ENCODE measurements at regions not wholly inside any gene's neighbourhood (a gene's known extent, or its start where the extent isn't known, plus 50 kb on each side); places are given as distances from the start of the nearest gene placed in this dataset.

DNA sequence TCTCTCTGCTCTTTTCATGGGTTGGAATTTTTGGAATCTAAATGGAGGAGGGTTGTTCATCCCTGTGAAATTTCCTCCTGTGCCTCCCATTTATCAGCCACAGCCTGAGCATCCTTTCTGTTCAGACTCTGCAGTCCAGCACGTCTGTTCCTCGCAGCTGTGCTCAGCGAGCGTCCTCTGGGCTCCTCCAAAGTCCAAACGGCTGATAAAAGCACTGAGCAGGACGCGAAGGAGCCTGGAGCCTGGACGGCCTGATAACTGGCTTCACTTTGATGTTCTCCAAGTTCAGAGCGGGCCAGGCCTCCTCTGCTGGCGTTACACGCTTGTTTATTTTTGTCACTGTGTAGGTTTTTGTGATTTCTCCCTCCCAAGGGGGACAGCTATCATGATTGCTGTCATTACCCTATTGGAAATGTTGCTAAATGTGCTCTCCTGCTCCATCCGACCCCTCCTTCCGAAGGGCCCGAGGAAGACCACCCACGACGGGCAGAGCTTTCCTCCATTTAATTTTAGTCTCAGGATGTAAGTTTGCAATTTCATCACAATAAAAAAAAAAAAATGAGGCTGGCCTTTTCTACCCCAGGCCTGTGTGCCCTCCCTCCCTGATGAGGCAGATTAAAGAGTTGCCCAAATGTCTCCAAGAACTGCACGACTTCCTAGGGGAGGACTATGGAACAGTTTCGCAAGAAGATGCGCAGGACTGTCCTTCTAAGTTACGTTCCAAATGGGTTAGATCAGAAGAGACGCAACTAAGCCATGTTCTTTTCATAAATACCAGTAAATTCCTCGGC lies 290.5 kb upstream of the FOXF1 start:
- Mint-ChIP-seq H3K4me3 (no peak overlapping the region), H3K36me3 (no peaks in the 10 kb centered on the region), H3K27ac (no peak overlapping the region), H3K27me3 (ENCODE audit: low read depth) (peaks cover 54% of the 10 kb centered on the region), H3K9me3 (no peaks in the 10 kb centered on the region), H3K4me1 (peaks cover 38% of the 10 kb centered on the region)
- TF ChIP-seq, protein P1, sequence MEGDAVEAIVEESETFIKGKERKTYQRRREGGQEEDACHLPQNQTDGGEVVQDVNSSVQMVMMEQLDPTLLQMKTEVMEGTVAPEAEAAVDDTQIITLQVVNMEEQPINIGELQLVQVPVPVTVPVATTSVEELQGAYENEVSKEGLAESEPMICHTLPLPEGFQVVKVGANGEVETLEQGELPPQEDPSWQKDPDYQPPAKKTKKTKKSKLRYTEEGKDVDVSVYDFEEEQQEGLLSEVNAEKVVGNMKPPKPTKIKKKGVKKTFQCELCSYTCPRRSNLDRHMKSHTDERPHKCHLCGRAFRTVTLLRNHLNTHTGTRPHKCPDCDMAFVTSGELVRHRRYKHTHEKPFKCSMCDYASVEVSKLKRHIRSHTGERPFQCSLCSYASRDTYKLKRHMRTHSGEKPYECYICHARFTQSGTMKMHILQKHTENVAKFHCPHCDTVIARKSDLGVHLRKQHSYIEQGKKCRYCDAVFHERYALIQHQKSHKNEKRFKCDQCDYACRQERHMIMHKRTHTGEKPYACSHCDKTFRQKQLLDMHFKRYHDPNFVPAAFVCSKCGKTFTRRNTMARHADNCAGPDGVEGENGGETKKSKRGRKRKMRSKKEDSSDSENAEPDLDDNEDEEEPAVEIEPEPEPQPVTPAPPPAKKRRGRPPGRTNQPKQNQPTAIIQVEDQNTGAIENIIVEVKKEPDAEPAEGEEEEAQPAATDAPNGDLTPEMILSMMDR (IDR thresholded peaks at IDR 0.05; ENCODE audit: unreplicated experiment): no peak
- DNase-seq (ENCODE audit: low spot score in 2 of 2, unreplicated experiment in 2 of 2): peak in 1 of 2 experiments; percentile 35

GRCh38 chr16:86220561-86220960 lies 289.8 kb upstream of the FOXF1 start:
- H3K4me3 Mint-ChIP-seq: no peak overlapping the region
- peaks cover 53% of the 10 kb centered on the region for H3K27me3 Mint-ChIP-seq (ENCODE audit: low read depth)
- no peak for DNase-seq (ENCODE audit: low spot score in 2 of 2, unreplicated experiment in 2 of 2)
- TF ChIP-seq, protein P1 (IDR thresholded peaks at IDR 0.05; ENCODE audit: unreplicated experiment): no peak
- H3K9me3 Mint-ChIP-seq: no peaks in the 10 kb centered on the region
- no peak overlapping the region for H3K27ac Mint-ChIP-seq
- H3K36me3 Mint-ChIP-seq: no peaks in the 10 kb centered on the region
- H3K4me1 Mint-ChIP-seq: peaks cover 38% of the 10 kb centered on the region

- no peaks in the 10 kb centered on the region for H3K36me3 Mint-ChIP-seq
- no peak overlapping the region for H3K4me3 Mint-ChIP-seq
- peaks cover 55% of the 10 kb centered on the region for H3K27me3 Mint-ChIP-seq (ENCODE audit: low read depth)
- no peaks in the 10 kb centered on the region for H3K9me3 Mint-ChIP-seq
- DNase-seq (ENCODE audit: low spot score in 2 of 2, unreplicated experiment in 2 of 2): peak in 1 of 2 experiments; percentile 27
- TF ChIP-seq, protein P1 (IDR thresholded peaks at IDR 0.05; ENCODE audit: unreplicated experiment): no peak
- H3K4me1 Mint-ChIP-seq: peaks cover 38% of the 10 kb centered on the region
- H3K27ac Mint-ChIP-seq: no peak overlapping the region
Measured at GRCh38 chr16:86221085-86221484, 289.2 kb upstream of the FOXF1 start.

DNA sequence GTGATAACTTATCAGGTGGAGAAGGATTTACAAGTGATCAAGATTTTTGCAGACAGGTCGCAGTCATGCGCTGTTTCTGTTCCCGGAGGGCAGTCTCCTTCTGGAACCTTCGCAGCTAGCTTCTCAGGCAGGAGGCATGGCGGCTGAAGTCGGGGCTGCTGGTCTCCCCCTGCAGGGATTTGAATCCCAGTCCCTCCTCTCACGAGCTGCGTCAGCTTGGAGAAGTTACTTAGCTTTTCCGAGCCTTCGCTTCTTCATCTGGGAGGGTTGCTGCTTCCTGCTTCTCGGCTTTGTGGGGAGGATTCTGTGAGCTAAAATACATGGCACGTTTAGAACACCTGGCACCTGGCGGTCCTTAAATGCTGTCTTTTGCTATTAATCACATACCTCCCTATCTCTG lies 287.8 kb upstream of the FOXF1 start:
- H3K27ac Mint-ChIP-seq: no peak overlapping the region
- peak in 1 of 2 experiments; percentile 35 for DNase-seq (ENCODE audit: low spot score in 2 of 2, unreplicated experiment in 2 of 2)
- TF ChIP-seq, protein P1 (IDR thresholded peaks at IDR 0.05; ENCODE audit: unreplicated experiment): no peak

GRCh38 chr16:86222965-86223551 lies 287.3 kb upstream of the FOXF1 start:
- H3K4me1 Mint-ChIP-seq: peaks cover 38% of the 10 kb centered on the region
- TF ChIP-seq, protein P1 (IDR thresholded peaks at IDR 0.05; ENCODE audit: unreplicated experiment): no peak
- peak overlapping the region; percentile 26 for H3K4me3 Mint-ChIP-seq
- H3K36me3 Mint-ChIP-seq: no peaks in the 10 kb centered on the region
- H3K27ac Mint-ChIP-seq: peak overlapping the region; percentile 1
- peaks cover 74% of the 10 kb centered on the region for H3K27me3 Mint-ChIP-seq (ENCODE audit: low read depth)
- DNase-seq (ENCODE audit: low spot score in 2 of 2, unreplicated experiment in 2 of 2): peak in 1 of 2 experiments; percentile 26
- no peaks in the 10 kb centered on the region for H3K9me3 Mint-ChIP-seq

More for the DNA sequence above, 287.8 kb upstream of the FOXF1 start:
- H3K27me3 Mint-ChIP-seq (ENCODE audit: low read depth): peaks cover 69% of the 10 kb centered on the region
- peaks cover 38% of the 10 kb centered on the region for H3K4me1 Mint-ChIP-seq
- H3K9me3 Mint-ChIP-seq: no peaks in the 10 kb centered on the region
- H3K4me3 Mint-ChIP-seq: peak overlapping the region; percentile 26
- H3K36me3 Mint-ChIP-seq: no peaks in the 10 kb centered on the region

Measured in mesothelial cell of epicardium (in vitro differentiated cells).